CD4-positive, alpha-beta T cell treated with Interferon gamma for 1 hour (primary cell): ENCODE measurements at regions not wholly inside any gene's neighbourhood (a gene's known extent, or its start where the extent isn't known, plus 50 kb on each side); places are given as distances from the start of the nearest gene placed in this dataset.

Experiments
- DNase-seq: peaks from one replicate; pipeline ENCODE4 v3.0.0-alpha.2; 2020

GRCh38 chr17:77887110-77887463 is 71.4 kb upstream of the TNRC6C start:
- no peak for DNase-seq

- peak; percentile 87 for DNase-seq
These were observed 70.8 kb upstream of the TNRC6C start for GRCh38 chr17:77887464-77888241.

- no peak for DNase-seq
These were observed 70.0 kb upstream of the TNRC6C start for GRCh38 chr17:77888242-77889134.

DNA sequence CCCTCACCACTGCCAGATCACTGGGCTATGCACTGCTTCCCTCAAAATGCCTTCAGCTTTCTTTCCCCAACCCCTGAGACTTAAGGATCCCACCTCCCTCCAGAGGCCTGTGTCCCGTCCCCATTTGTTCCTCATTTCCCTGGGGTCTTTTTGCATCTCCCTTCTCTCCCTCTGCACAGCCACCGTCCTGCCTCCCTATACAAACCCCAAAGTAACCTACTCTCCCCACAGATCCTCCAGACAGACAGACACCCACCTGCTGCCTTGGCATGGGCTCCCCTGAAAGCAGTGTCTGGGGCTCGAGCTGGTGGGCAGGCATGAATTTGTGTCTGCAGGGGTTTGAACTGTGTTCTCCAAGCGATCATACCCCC is 69.4 kb upstream of the TNRC6C start:
- DNase-seq: no peak

- no peak for DNase-seq
These were observed 68.4 kb upstream of the TNRC6C start for GRCh38 chr17:77889866-77890760.

DNA sequence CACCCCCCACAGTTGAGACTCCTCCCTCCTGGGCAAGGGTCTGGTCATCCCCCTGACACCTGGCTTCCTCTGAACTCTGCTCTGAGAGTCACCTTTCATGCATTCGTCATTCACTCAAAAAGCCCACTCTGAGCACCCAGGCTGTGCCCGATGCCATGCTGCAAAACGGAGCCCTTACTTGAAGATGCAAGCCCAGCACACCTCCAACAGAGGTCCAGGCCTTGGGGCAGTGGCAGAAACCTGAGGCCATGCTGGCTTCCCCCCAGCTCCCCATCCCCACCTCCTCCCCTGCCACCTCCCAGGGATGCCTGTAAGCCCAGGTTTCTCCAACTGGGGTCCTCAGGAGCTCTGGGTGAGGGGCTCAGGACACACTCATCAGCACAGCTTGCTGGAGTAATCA is 67.7 kb upstream of the TNRC6C start:
- DNase-seq: no peak

DNA sequence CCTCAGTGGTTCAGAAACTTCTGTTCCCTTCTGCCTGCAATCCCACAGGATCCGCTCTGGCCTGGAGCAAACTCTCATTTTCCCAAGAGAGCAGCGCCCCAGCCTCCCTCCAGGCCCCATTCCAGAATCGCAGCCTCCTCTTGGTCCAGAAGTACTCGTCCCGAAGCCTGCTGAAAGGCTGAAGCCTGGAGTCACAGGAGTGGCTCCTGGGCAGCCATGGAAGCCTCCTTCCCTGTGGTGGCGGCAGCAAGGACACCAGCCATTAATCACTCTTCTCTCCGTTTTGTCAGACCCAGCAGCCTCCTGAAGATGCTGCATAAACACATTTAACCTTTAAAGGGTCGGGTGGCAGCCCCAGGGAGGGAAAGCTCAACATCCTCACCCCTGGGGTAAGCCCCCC is 66.9 kb upstream of the TNRC6C start:
- DNase-seq: no peak

DNA sequence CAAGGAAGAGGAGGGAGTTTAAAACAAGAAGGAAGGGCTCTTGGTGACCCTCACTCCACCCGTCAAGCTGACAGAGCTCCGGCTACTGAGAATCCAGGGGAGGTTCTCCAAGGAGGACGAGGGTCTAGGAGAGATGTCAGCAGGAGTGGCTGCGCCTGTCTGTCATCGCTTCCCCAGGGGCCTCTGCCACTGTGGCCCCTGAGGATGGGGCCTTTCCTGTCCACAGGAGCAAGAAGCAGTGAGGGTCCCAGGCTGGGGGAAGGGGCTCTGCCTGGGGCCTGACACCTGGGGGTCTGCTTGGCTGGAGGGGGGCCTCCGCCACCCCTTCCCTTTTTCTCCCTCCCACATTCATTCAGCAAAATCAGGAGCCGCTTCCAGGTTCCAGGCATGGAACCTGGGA is 66.5 kb upstream of the TNRC6C start:
- DNase-seq: no peak

DNA sequence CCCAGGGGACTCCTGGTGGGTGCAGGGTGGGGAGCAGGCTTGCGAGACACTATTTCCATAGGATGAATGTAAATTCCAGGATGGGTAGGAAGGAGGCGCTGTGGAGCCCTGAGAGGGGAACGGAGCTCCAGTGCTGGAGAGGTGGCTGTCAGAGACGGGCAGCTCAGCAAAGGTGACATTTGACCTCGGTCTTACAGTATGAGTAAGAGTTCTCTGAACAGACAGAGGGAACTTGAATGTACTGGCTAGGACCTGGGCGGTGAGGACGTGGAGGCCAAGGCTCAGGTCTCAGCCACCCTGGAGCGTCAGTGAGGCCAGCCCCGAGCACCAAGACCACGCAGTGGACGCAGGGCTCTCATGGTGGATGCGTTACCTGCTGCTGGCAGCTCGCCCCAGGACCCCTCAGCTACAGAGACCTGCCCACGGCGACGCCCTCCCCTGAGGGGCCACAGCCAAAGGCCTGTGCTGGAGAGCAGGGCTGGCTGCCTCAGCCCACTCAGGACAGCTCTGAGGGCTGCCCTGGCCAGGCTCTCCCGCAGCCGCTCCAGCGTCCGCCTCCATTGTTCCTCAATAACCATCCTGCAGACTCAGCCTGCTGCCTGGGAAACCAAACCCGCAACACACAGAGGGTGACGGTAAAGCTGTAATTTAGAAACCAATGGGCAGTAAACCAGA is 65.9 kb upstream of the TNRC6C start:
- DNase-seq: no peak

DNA sequence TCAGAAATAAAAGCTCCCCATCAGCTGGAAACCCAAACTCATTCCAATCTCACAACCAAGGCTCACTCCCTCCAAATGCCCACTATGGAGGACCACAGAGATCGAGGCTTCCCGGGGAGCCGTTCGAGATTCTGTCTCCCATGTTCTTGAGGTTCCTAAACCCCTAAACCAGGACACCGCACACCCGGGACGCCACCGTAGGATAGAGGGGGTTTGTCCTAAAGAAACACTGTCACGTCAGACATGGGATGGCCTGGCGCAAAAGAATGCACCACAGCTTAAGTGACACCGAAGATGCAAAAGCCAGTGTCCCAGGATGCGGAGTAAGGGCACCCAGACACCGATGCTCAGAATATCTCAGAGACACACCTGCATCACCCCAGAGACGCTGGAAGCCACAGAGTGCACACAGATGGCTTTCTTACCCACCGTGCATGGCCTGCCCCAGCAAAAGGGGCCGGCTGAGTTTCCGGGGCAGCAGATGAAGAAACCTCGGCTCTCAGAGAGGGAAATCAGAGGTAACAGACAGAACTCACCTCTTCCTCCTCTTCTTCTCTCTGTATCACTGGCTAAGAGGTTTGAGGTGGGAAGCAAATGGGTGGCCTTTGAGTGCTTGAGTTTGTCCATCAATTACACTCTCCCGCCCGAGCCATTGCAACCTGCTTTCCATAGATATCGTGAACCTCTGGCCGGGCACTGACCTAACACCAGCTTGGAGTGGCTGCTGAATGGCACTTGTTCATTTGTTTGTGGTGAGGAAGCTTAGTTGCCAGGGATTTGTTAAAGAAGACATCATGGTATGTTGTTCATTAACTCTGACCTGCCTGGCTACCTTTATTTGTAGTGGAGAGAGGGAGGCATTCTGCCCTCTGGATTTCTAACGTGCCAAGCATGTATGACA is 65.1 kb upstream of the TNRC6C start:
- no peak for DNase-seq

GRCh38 chr17:77894126-77894956 is 64.2 kb upstream of the TNRC6C start:
- no peak for DNase-seq

GRCh38 chr17:77897741-77898301 is 60.7 kb upstream of the TNRC6C start:
- no peak for DNase-seq

DNA sequence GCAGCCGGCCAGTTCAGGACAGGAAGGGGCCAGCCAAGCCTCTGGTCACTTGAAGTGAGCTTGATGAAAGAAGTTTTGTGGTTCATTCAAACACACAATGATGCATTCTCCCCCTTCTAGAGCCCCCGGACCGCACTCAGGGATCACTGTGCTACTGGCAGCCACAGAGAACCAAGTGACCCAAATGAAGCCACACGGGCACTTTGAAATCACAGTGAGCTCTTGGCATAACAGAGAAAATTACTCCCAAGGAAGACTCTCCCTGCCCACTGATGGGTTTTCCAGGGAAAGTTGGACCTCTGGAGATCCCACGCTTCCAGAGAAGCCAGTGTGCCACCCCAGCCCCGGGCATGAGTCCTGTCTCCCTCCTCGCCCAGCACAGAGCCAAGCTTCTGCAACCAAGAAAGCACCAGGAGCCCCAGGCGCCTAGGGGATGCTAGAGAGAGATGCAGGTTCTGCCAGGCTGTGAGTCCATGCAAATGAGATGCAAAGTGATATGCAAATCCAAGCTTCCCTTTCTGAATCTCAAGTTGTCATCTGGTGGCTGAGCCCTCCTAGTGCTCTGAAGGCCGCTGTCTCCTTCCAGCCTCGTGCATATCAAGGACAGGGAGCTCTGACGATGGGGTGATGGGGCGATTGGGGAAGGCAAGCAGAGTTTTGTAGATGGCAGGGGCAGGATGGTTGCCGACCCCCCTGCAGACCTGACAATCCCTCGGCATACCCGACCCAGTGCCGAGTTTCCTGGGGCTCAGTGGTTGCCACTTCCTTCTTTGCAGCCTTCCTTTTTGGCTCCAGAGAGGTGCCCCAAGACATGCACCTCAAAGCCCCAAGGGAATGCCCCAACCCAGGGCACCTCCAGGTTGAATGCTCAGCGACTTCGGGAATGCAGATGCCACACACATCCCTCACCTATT is 59.7 kb upstream of the TNRC6C start:
- no peak for DNase-seq

- DNase-seq: no peak
These were observed 59.0 kb upstream of the TNRC6C start for GRCh38 chr17:77899498-77899897.

DNA sequence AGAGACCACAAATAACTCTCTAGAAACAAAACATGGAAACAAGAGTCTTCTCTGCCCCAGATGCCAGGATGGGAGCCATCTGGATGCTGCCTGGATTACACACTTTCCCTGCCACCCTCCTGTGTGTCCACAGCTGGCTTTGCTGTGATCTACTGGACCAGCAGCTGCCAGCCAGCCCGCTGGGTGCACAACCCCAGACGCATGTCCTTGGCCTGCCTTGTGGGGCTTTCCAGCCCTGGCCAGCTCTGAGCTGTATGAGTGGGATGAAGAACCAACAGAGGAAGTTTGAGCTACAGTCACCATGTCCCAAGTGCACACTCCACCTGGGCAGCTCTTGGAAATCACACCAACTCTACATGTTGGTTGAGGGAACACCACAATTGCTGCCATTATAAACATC is 57.0 kb upstream of the TNRC6C start:
- no peak for DNase-seq

- no peak for DNase-seq
These were observed 53.2 kb upstream of the TNRC6C start for GRCh38 chr17:77905266-77905665.

DNA sequence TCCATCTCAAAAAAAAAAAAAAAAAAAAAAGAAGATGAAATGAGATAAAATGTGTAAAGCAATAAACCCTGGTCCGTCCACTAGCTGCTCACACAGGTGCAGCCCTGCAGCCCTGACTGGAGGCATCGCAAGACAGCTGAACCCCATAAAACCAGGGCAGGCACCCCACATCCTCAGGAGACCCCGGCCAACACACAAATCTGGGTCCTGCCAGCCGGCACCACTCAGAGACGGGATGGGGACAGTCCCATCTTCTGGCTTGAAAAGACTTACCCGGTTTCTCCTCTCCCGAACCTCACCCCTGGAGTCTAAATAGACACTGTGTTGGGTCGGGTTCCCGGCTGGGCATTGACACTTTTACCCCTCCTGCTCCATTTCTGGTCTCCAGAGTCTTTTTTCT is 52.7 kb upstream of the TNRC6C start:
- DNase-seq: no peak

- no peak for DNase-seq
These were observed 52.1 kb upstream of the TNRC6C start for GRCh38 chr17:77906377-77906871.
